Thyroid gland (tissue), 4 donors: ENCODE measurements at regions not wholly inside any gene's neighbourhood (a gene's known extent, or its start where the extent isn't known, plus 50 kb on each side); places are given as distances from the start of the nearest gene placed in this dataset.

Source experiments
- DNase-seq, 2 donors: peaks; one replicate each; pipeline ENCODE4 v3.0.0-alpha.2; 2019
- H3K27ac ChIP-seq, 3 donors: fragments of 200-600 bp; sonication (generic); 1 replicate in 2 of 3; 2 replicates in 1 of 3; pipeline ENCODE4 v1.5.1; 2016 to 2019; ENCODE audit warnings: mild to moderate bottlenecking in 1 of 3, moderate library complexity in 1 of 3
- H3K27me3 ChIP-seq: fragments of 200-600 bp; sonication (generic); one replicate; pipeline ENCODE4 v1.5.1; 2019
- H3K36me3 ChIP-seq, 2 donors: fragments of 200-600 bp; sonication (generic); one replicate each; pipeline ENCODE4 v1.5.1; 2016 to 2019
- H3K4me1 ChIP-seq, 2 donors: fragments of 200-600 bp; sonication (generic); one replicate each; pipeline ENCODE4 v1.5.1; 2017 to 2019
- H3K4me3 ChIP-seq, 3 donors: fragments of 200-600 bp; sonication (generic); replicated peaks in 1 of 3; 1 replicate in 2 of 3; 2 replicates in 1 of 3; pipeline ENCODE4 v1.5.1; 2016; ENCODE audit warnings: mild to moderate bottlenecking in 1 of 3
- H3K9me3 ChIP-seq: fragments of 200-600 bp; sonication (generic); one replicate; pipeline ENCODE4 v1.5.1; 2017
- CTCF ChIP-seq, 6 experiments: fragments of 200-600 bp in 3 of 6; fragments of 450-650 bp in 3 of 6; sonication (generic) in 3 of 6; IDR thresholded peaks; one replicate each; pipeline ENCODE4 v1.5.1; 2016 to 2019; ENCODE audit warnings: antibody characterized with exemption in 6 of 6, mild to moderate bottlenecking in 2 of 6, inconsistent platforms in 1 of 6, moderate library complexity in 1 of 6
- POLR2A ChIP-seq, 2 donors: fragments of 450-650 bp; IDR thresholded peaks; one replicate each; pipeline ENCODE4 v1.6.1; 2017; ENCODE audit warnings: antibody characterized with exemption in 2 of 2, mild to moderate bottlenecking in 2 of 2, moderate library complexity in 1 of 2
- WGBS, 2 donors: methylation state at CpG; one replicate each; pipeline ENCODE4 v1.1.5; 2017; 5-methylcytosine and 5-hydroxymethylcytosine counted together
- intact Hi-C: fragments of 100-400 bp; cut with DNase I; formaldehyde crosslinking; loops from one replicate; pipeline ENCODE4 v1.15.1; 2023

- H3K27ac ChIP-seq, result peak overlapping the region; percentile 51 to 68 (median 59)
- H3K36me3 ChIP-seq, result no peaks in the 10 kb centered on the region
- intact Hi-C loops, result no loop called here
- no peaks in the 10 kb centered on the region for H3K9me3 ChIP-seq
- peaks cover 17 to 21% of the 10 kb centered on the region in 2 donors for H3K4me1 ChIP-seq
- no peak overlapping the region for H3K4me3 ChIP-seq
- 29 to 34% methylated on average over 4 to 5 of the region's 5 CpGs for WGBS, 2 donors
- H3K27me3 ChIP-seq, result no peaks in the 10 kb centered on the region
- no peak for TF ChIP-seq POLR2A (IDR thresholded peaks at IDR 0.05)
- no peak for TF ChIP-seq CTCF (IDR thresholded peaks at IDR 0.05)
- peak; percentile 15 to 19 for DNase-seq
Observed at GRCh38 chr5:56698463-56699381, 116.6 kb upstream of the MAP3K1 start.

- WGBS, 2 donors, result 0 to 6% methylated on average over 1 of the region's 1 CpG
- Histone ChIP-seq H3K4me1 (peaks cover 17 to 21% of the 10 kb centered on the region in 2 donors), H3K4me3 (no peak overlapping the region), H3K36me3 (no peaks in the 10 kb centered on the region), H3K9me3 (no peaks in the 10 kb centered on the region), H3K27me3 (no peaks in the 10 kb centered on the region), H3K27ac (peak overlapping the region; percentile 23 to 59 (median 52))
- intact Hi-C loops, result no loop called here
- peak; percentile 73 to 84 for DNase-seq
- TF ChIP-seq CTCF (IDR thresholded peaks at IDR 0.05), result no peak
Observed at GRCh38 chr5:56696900-56697299, 118.4 kb upstream of the MAP3K1 start.

- 81 to 88% methylated on average over 5 of the region's 5 CpGs for WGBS, 2 donors
- intact Hi-C loops, result no loop called here
Observed at GRCh38 chr5:56693220-56693579, 122.1 kb upstream of the MAP3K1 start.

GRCh38 chr5:56692359-56693219, 122.8 kb upstream of the MAP3K1 start:
- no peak overlapping the region for H3K4me3 ChIP-seq
- DNase-seq, result no peak
- H3K36me3 ChIP-seq, result no peaks in the 10 kb centered on the region
- no peak for TF ChIP-seq POLR2A (IDR thresholded peaks at IDR 0.05)
- TF ChIP-seq CTCF (IDR thresholded peaks at IDR 0.05), result no peak
- WGBS, 2 donors, result 80 to 88% methylated on average over 10 of the region's 10 CpGs
- H3K27ac ChIP-seq, result no peak overlapping the region
- intact Hi-C loops, result no loop called here
- no peaks in the 10 kb centered on the region for H3K27me3 ChIP-seq
- H3K9me3 ChIP-seq, result no peaks in the 10 kb centered on the region
- H3K4me1 ChIP-seq, result peaks cover 10 to 23% of the 10 kb centered on the region in 2 donors

More at GRCh38 chr5:56693220-56693579, 122.1 kb upstream of the MAP3K1 start:
- peaks cover 12 to 23% of the 10 kb centered on the region in 2 donors for H3K4me1 ChIP-seq
- H3K9me3 ChIP-seq, result no peaks in the 10 kb centered on the region
- DNase-seq, result no peak
- TF ChIP-seq CTCF (IDR thresholded peaks at IDR 0.05) (no peak), POLR2A (IDR thresholded peaks at IDR 0.05) (no peak)
- H3K36me3 ChIP-seq, result no peaks in the 10 kb centered on the region
- no peak overlapping the region for H3K4me3 ChIP-seq
- no peaks in the 10 kb centered on the region for H3K27me3 ChIP-seq
- H3K27ac ChIP-seq, result no peak overlapping the region
